WTC11 (cell line): ENCODE measurements at regions not wholly inside any gene's neighbourhood (a gene's known extent, or its start where the extent isn't known, plus 50 kb on each side); places are given as distances from the start of the nearest gene placed in this dataset.
"Not testable (repeated sequence)": the region's sequence is repeated elsewhere in the genome, so short reads cannot be mapped to it uniquely, and the experiment has no call there.

Experiments
- ATAC-seq: fragments of 200-7000 bp; cut with Tn5 transposase; 2 replicates; pipeline ENCODE4 v1.10.0; 2021; ENCODE audit warnings: mild to moderate bottlenecking, moderate library complexity
- CTCF ChIA-PET: fragments of 300-600 bp; sonication (Branson Sonifier 250); formaldehyde crosslinking; loops from one replicate; lab custom pipeline; 2021; ENCODE audit warnings: antibody characterized with exemption; lab: Charles Lee
- POLR2A ChIA-PET: fragments of 350-600 bp; sonication (Branson Sonifier 250); formaldehyde crosslinking; loops from one replicate; lab custom pipeline; 2021; ENCODE audit warnings: antibody characterized with exemption; lab: Charles Lee
- DNase-seq: peaks from one replicate; pipeline ENCODE4 v3.0.0; 2021; ENCODE audit warnings: low spot score
- H3K27ac Mint-ChIP-seq: 2 replicates; pipeline ENCODE4 v1.8.0; 2021; ENCODE audit warnings: mixed read lengths
- H3K27me3 Mint-ChIP-seq: 2 replicates; pipeline ENCODE4 v1.8.0; 2021; ENCODE audit warnings: low read depth, mild to moderate bottlenecking, moderate library complexity, mixed read lengths
- H3K36me3 Mint-ChIP-seq: 2 replicates; pipeline ENCODE4 v1.8.0; 2021; ENCODE audit warnings: mixed read lengths
- H3K4me1 Mint-ChIP-seq: 2 replicates; pipeline ENCODE4 v1.8.0; 2022; ENCODE audit warnings: mixed read lengths
- H3K4me3 Mint-ChIP-seq: 2 replicates; pipeline ENCODE4 v1.8.0; 2021; ENCODE audit warnings: mild to moderate bottlenecking, moderate library complexity, mixed read lengths
- H3K9me3 Mint-ChIP-seq: 2 replicates; pipeline ENCODE4 v1.8.0; 2021; ENCODE audit warnings: mixed read lengths
- ARID4B ChIP-seq: sonication (generic); formaldehyde crosslinking; IDR thresholded peaks from 2 replicates; pipeline ENCODE4 v1.8.0; 2023; ENCODE audit warnings: missing genetic modification reagents, mild to moderate bottlenecking, borderline replicate concordance
- CREB1 ChIP-seq: sonication (generic); formaldehyde crosslinking; IDR thresholded peaks from 2 replicates; pipeline ENCODE4 v1.8.0; 2023; ENCODE audit warnings: mild to moderate bottlenecking, missing genetic modification reagents
- ELF4 ChIP-seq: sonication (generic); formaldehyde crosslinking; IDR thresholded peaks from 2 replicates; pipeline ENCODE4 v1.8.1; 2022; ENCODE audit warnings: low read depth, mild to moderate bottlenecking, moderate library complexity, missing genetic modification reagents
- ETV6 ChIP-seq: sonication (generic); formaldehyde crosslinking; IDR thresholded peaks from 2 replicates; pipeline ENCODE4 v1.8.1; 2022; ENCODE audit warnings: mild to moderate bottlenecking, missing genetic modification reagents
- GRHL2 ChIP-seq: fragments of 250-450 bp; sonication (Bioruptor Pico); IDR thresholded peaks from 2 replicates; pipeline ENCODE4 v1.8.0; 2022; ENCODE audit warnings: mild to moderate bottlenecking, moderate library complexity; ENCODE audit not compliant: insufficient replicate concordance, severe bottlenecking
- GTF2I ChIP-seq: fragments of 250-450 bp; sonication (Bioruptor Pico); conservative IDR thresholded peaks from 2 replicates; pipeline ENCODE4 v1.4.0; 2021; ENCODE audit warnings: mild to moderate bottlenecking
- HMGXB4 ChIP-seq: sonication (generic); formaldehyde crosslinking; IDR thresholded peaks from 2 replicates; pipeline ENCODE4 v1.8.1; 2023; ENCODE audit warnings: mild to moderate bottlenecking, moderate library complexity, missing genetic modification reagents
- IRF1 ChIP-seq: sonication (generic); formaldehyde crosslinking; IDR thresholded peaks from 2 replicates; pipeline ENCODE4 v1.8.0; 2023; ENCODE audit warnings: missing genetic modification reagents
- IRF2 ChIP-seq: sonication (generic); formaldehyde crosslinking; IDR thresholded peaks from 2 replicates; pipeline ENCODE4 v1.8.0; 2022; ENCODE audit warnings: low read depth, missing genetic modification reagents, borderline replicate concordance
- MLX ChIP-seq: sonication (generic); formaldehyde crosslinking; IDR thresholded peaks from 2 replicates; pipeline ENCODE4 v1.8.1; 2023; ENCODE audit warnings: mild to moderate bottlenecking, missing genetic modification reagents, moderate library complexity
- MXD4 ChIP-seq: fragments of 250-450 bp; sonication (Bioruptor Pico); IDR thresholded peaks from 2 replicates; pipeline ENCODE4 v1.8.0; 2021; ENCODE audit warnings: mild to moderate bottlenecking, moderate library complexity, borderline replicate concordance
- NFATC4 ChIP-seq: fragments of 250-450 bp; sonication (Bioruptor Pico); IDR thresholded peaks from 2 replicates; pipeline ENCODE4 v1.9.0; 2021; ENCODE audit warnings: mild to moderate bottlenecking
- NR1H2 ChIP-seq: sonication (generic); formaldehyde crosslinking; IDR thresholded peaks from 2 replicates; pipeline ENCODE4 v1.9.0; 2021; ENCODE audit warnings: mild to moderate bottlenecking, moderate library complexity, missing genetic modification reagents
- NR2C2 ChIP-seq: sonication (generic); formaldehyde crosslinking; IDR thresholded peaks from 2 replicates; pipeline ENCODE4 v1.8.0; 2022; ENCODE audit warnings: mild to moderate bottlenecking, missing genetic modification reagents
- PRDM15 ChIP-seq: sonication (generic); formaldehyde crosslinking; IDR thresholded peaks from 2 replicates; pipeline ENCODE4 v1.8.0; 2022; ENCODE audit warnings: missing genetic modification reagents
- RELA ChIP-seq: sonication (generic); formaldehyde crosslinking; IDR thresholded peaks from 2 replicates; pipeline ENCODE4 v1.8.1; 2022; ENCODE audit warnings: missing genetic modification reagents, mild to moderate bottlenecking, borderline replicate concordance
- SMAD3 ChIP-seq: sonication (generic); formaldehyde crosslinking; IDR thresholded peaks from 2 replicates; pipeline ENCODE4 v1.8.0; 2022; ENCODE audit warnings: missing genetic modification reagents, mild to moderate bottlenecking, borderline replicate concordance
- TCF7 ChIP-seq: sonication (generic); formaldehyde crosslinking; IDR thresholded peaks from 2 replicates; pipeline ENCODE4 v1.8.0; 2022; ENCODE audit warnings: mild to moderate bottlenecking, low read depth, missing genetic modification reagents, moderate library complexity
- USF2 ChIP-seq: sonication (generic); formaldehyde crosslinking; IDR thresholded peaks from 2 replicates; pipeline ENCODE4 v1.8.1; 2023; ENCODE audit warnings: mild to moderate bottlenecking, missing genetic modification reagents, moderate library complexity
- ZMAT4 ChIP-seq: fragments of 250-450 bp; sonication (Bioruptor Pico); IDR thresholded peaks from 2 replicates; pipeline ENCODE4 v1.9.0; 2021; ENCODE audit warnings: mild to moderate bottlenecking
- ZNF138 ChIP-seq: sonication (generic); formaldehyde crosslinking; conservative IDR thresholded peaks from 2 replicates; pipeline ENCODE4 v1.8.1; 2022; ENCODE audit warnings: mild to moderate bottlenecking, moderate library complexity, missing genetic modification reagents

GRCh38 chr5:66378407-66378806, 217.8 kb upstream of the MAST4 start (continued):
- TF ChIP-seq SMAD3 (CRISPR knock-in tag): no peak
- TF ChIP-seq HMGXB4 (CRISPR knock-in tag): no peak
- no peak for TF ChIP-seq USF2 (CRISPR knock-in tag)
- TF ChIP-seq ETV6 (CRISPR knock-in tag): no peak
- no peak for TF ChIP-seq GTF2I (CRISPR knock-in tag)
- TF ChIP-seq MXD4 (CRISPR knock-in tag): no peak
- TF ChIP-seq CREB1 (CRISPR knock-in tag): no peak
- no peak for TF ChIP-seq RELA
- TF ChIP-seq NR1H2: no peak

- Mint-ChIP-seq H3K36me3 (no peaks in the 10 kb centered on the region), H3K4me1 (no peaks in the 10 kb centered on the region), H3K27me3 (no peaks in the 10 kb centered on the region), H3K27ac (no peak overlapping the region), H3K9me3 (peaks cover 24% of the 10 kb centered on the region), H3K4me3 (no peak overlapping the region)
- ATAC-seq (no peak), DNase-seq (no peak)
- ChIA-PET CTCF (no interaction called here), POLR2A (no interaction called here)
- TF ChIP-seq NFATC4 (CRISPR knock-in tag) (no peak), PRDM15 (CRISPR knock-in tag) (no peak), IRF1 (CRISPR knock-in tag) (no peak), NR2C2 (CRISPR knock-in tag) (no peak), ZNF138 (CRISPR knock-in tag) (no peak), ELF4 (CRISPR knock-in tag) (no peak), IRF2 (no peak), ZMAT4 (CRISPR knock-in tag) (no peak), ARID4B (CRISPR knock-in tag) (no peak), MLX (no peak), HMGXB4 (CRISPR knock-in tag) (no peak), GRHL2 (CRISPR knock-in tag) (no peak), TCF7 (CRISPR knock-in tag) (no peak)
Observed at GRCh38 chr5:66382152-66382551, 214.0 kb upstream of the MAST4 start.

- POLR2A ChIA-PET, H3K9me3 Mint-ChIP-seq, H3K36me3 Mint-ChIP-seq, H3K27ac Mint-ChIP-seq, ATAC-seq, CTCF ChIA-PET, H3K27me3 Mint-ChIP-seq, H3K4me3 Mint-ChIP-seq, H3K4me1 Mint-ChIP-seq: not testable (repeated sequence)
- peak; percentile 16 for DNase-seq
Observed at GRCh38 chr5:66405145-66405544, 191.0 kb upstream of the MAST4 start.
